Occipital lobe (tissue), 1 donor: ENCODE measurements at regions not wholly inside any gene's neighbourhood (a gene's known extent, or its start where the extent isn't known, plus 50 kb on each side); places are given as distances from the start of the nearest gene placed in this dataset.
"Not testable (repeated sequence)": the region's sequence is repeated elsewhere in the genome, so short reads cannot be mapped to it uniquely, and the experiment has no call there.

Source experiments
- DNase-seq: peaks from one replicate; lab custom pipeline; 2025; lab: John Stamatoyannopoulos, UW

GRCh38 chr5:54884195-54884536 is 101.2 kb downstream of the ESM1 start:
- DNase-seq: no peak

- DNase-seq: no peak
These were observed 101.8 kb downstream of the ESM1 start for GRCh38 chr5:54883374-54884194.

- no peak for DNase-seq
These were observed 102.6 kb downstream of the ESM1 start for GRCh38 chr5:54882841-54883240.

DNA sequence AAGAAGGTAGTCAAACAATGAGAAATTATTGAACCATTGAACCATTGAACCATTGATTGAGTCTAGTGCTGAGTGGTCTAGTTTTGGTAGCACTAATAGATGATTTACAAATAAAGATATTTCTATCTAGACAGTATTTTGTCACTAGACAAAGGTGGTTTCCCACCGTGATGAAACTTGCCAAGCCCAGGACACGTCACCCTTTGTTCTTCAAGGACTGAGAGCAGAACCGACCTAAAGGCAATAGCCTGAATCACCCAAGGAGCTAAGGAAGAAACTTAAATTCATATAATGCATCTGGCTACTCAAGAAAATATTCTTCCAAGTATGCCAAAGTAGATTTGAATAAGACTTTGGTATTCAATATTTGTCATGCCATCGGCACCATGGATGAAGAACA is 103.3 kb downstream of the ESM1 start:
- no peak for DNase-seq

- DNase-seq: no peak
These were observed 103.9 kb downstream of the ESM1 start for GRCh38 chr5:54881286-54882005.

- DNase-seq: no peak
These were observed 108.4 kb downstream of the ESM1 start for GRCh38 chr5:54876976-54877375.

- no peak for DNase-seq
These were observed 108.8 kb downstream of the ESM1 start for GRCh38 chr5:54876556-54876955.

DNA sequence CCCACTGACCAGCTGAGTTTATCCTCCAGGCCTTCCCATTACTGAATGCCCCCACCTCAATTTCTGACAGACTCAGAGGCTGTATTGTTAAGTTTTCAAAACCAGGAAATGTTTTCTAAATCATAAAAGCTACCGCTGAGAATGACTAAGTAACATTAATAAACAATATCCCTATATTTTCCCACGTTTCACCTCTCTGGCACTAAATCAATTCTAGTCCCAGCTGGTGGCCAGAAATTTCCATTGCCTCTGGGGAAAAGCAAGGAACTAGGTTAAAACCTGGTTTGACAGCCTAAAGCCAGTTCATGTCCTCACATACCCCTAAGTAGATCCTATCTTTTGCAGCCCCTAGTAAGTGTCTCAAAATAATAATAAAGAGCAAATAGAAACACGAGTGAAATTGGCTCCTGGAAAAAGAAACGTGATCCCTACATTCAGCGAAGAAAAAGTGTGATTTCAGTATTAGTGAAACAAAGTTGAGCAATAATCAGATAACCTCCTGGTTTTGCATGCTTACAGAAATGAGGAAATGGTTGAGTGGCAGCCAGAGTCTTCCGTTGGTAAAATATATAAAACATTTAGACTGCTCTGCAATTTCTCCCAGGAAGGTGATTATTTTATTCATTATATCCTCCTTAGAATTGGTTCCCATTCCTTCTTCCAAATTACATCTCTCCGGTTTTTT is 110.9 kb downstream of the ESM1 start:
- no peak for DNase-seq

GRCh38 chr5:54873691-54874090 is 111.7 kb downstream of the ESM1 start:
- DNase-seq: no peak

- DNase-seq: no peak
These were observed 112.6 kb downstream of the ESM1 start for GRCh38 chr5:54872810-54873209.

DNA sequence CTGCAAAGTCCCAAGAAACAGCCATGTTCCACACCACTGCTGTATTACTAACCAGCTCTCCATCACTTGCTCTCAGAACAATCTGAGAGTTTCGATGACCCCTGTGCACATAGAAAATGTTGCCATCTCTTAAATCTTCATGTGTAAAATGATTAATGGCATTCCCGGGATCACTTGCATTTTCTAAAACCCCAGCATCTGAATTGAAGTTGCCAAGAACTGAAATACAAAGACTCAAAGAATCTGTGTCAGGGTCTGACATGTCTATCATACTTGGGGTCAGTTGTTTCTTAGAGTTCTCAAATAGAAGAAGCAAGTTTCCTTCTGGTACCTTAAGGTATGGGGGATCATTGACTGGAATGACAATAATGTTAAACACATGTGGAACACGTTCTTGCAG is 115.1 kb downstream of the ESM1 start:
- DNase-seq: no peak

- no peak for DNase-seq
These were observed 115.7 kb downstream of the ESM1 start for GRCh38 chr5:54869691-54870090.

- DNase-seq: no peak
These were observed 116.6 kb downstream of the ESM1 start for GRCh38 chr5:54868511-54869483.

DNA sequence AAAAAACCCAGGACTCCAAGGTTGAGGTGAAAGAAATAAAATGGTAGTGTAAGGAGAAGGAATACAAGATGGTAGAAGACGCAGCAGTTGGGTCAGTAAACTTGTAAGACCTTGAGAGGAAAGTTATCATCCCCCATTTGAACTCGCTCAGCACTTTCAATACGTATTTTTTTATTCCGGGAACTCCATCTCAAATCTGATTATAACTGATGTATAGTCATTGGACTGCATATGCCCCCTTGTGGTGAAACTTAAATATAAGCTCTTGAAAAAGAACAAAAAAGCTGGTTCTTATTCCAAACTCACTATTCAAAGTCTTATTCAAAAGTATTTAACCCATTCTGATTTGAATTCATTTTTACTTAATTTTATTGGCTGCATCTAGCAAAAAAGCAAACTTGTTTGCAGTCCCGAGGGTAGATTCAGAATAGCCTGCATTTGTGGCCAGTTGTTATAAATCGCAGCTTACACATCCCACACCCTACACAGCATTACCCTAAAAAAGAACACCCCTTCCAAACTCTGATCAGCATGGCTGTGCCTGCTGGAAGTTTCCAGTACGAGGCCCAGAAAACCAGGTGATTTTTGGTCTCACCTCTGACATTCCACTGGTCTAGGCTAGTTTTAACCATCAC is 118.0 kb downstream of the ESM1 start:
- DNase-seq: no peak

- DNase-seq: not testable (repeated sequence)
These were observed 120.4 kb downstream of the ESM1 start for GRCh38 chr5:54864911-54865515.

GRCh38 chr5:54862036-54862435 is 123.4 kb downstream of the ESM1 start:
- no peak for DNase-seq

DNA sequence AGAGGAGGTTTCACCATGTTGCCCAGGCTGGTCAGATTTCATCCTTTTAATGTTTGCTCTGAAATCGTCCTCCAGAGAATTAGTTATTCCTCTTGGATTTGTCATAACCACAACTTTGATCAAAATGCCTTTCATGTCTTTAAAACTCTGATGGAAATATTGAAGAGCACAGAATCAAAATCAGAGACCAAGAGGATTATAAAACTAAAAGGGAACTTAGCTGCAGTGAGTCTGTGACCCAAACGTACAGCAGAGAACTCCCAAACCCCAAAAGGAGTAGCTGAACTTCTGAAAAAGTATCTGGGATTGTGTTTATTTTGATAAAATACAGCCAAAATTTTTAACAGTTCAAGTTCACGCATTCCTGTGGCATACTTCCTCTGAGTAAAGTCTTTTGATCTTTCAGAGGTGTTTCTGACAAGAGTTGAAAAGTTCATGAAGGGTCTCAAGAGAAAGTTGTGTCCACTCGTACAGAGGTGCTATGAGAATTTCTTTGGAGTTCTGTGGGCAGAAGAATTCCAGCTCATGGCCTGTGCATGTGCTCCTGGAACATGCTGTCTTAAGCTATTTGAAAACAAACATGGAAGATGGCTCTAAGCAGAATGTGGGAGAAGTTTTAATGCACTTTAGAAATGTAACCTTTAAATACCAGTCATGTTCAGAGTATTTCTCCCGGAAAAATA is 124.0 kb downstream of the ESM1 start:
- DNase-seq: no peak

- no peak for DNase-seq
These were observed 125.1 kb downstream of the ESM1 start for GRCh38 chr5:54860321-54860720.

- no peak for DNase-seq
These were observed 126.1 kb downstream of the ESM1 start for GRCh38 chr5:54859316-54859715.
